ENCODE measurements at regions not wholly inside any gene's neighbourhood (a gene's known extent, or its start where the extent isn't known, plus 50 kb on each side); places are given as distances from the start of the nearest gene placed in this dataset.

DNA sequence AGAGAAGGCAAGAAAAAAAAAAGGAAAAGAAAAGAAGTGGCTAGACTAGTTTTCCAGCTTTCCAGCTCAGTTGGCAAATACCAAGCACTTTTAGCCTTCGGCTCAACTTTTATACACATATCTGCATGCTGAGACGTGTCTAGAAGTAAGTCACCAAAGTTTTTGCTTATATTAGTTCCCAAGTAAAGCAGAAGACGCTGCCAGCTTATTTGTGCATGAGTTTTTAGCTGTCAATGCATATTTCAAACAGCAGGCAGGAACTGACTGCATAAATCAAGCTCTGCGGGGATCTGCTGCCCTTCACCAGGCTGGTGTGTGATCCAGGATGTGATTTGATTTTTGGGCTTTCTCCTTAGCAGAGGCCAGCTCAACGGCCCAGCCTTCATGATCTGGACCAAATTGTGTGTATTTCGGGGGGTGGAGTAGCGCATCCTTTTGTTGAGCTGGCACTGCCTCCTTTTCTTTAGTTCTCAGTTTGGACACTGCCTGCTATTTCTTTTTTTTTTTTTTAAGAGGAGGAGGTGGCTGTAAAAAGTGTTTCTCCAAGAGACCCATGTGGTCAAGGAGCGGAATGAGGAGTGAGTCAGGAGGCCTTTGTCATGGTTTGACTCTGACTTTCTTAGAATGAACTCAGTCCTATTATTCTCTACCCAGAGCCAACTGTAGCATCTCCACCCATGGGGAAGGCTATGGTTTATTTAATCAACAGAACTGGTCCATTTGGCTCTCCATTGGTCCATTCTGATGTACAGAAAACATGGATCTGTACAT, 162.6 kb upstream of the XYLT1 start:
- POLR2A ChIA-PET (ENCODE audit: low non-redundant PET) = no interaction called here
- TF ChIP-seq, protein P1, sequence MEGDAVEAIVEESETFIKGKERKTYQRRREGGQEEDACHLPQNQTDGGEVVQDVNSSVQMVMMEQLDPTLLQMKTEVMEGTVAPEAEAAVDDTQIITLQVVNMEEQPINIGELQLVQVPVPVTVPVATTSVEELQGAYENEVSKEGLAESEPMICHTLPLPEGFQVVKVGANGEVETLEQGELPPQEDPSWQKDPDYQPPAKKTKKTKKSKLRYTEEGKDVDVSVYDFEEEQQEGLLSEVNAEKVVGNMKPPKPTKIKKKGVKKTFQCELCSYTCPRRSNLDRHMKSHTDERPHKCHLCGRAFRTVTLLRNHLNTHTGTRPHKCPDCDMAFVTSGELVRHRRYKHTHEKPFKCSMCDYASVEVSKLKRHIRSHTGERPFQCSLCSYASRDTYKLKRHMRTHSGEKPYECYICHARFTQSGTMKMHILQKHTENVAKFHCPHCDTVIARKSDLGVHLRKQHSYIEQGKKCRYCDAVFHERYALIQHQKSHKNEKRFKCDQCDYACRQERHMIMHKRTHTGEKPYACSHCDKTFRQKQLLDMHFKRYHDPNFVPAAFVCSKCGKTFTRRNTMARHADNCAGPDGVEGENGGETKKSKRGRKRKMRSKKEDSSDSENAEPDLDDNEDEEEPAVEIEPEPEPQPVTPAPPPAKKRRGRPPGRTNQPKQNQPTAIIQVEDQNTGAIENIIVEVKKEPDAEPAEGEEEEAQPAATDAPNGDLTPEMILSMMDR (conservative IDR thresholded peaks at IDR 0.05; ENCODE audit: low read depth) = no peak
- H3K27ac ChIP-seq = no peak overlapping the region
- peak; percentile 65 for DNase-seq (ENCODE audit: low spot score)
- CTCF ChIA-PET = interaction anchor here (0.7 to 0.9 kb wide), 2 partner anchors 98 to 156 kb away, joined by 3 to 4 read pairs; no protein-coding TSS in a partner anchor

- ChIA-PET POLR2A (ENCODE audit: low non-redundant PET) (no interaction called here), CTCF (interaction anchor here (0.7 to 1.0 kb wide), 3 partner anchors 76 to 156 kb away, joined by 3 to 5 read pairs (median 4); no protein-coding TSS in a partner anchor)
- no peak for DNase-seq (ENCODE audit: low spot score)
- TF ChIP-seq, protein P1 (conservative IDR thresholded peaks at IDR 0.05; ENCODE audit: low read depth) = no peak
- H3K27ac ChIP-seq = no peak overlapping the region
These were observed 161.9 kb upstream of the XYLT1 start for GRCh38 chr16:17632667-17633066.

DNA sequence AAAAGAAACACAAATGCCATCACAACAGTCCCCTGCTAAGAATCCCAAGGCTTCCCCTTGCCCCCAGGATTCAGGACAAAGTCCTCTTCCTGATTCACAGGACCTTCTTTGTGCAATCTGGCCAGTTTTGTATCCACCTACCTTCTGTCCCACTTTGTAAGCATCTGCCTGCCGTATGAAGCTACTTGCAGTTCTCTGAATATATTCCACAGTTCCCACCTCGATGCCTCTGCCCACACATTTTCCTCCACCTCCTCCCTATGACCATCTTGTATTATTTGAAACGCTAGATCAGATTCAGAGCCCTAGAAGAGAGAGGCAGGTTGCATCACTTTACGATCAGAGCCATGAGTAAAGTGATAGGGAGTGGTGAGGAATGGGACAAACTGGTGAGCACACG, 159.2 kb upstream of the XYLT1 start:
- DNase-seq (ENCODE audit: low spot score) = no peak
- ChIA-PET CTCF (no interaction called here), POLR2A (ENCODE audit: low non-redundant PET) (no interaction called here)
- TF ChIP-seq, protein P1 (conservative IDR thresholded peaks at IDR 0.05; ENCODE audit: low read depth) = no peak
- no peak overlapping the region for H3K27ac ChIP-seq

DNA sequence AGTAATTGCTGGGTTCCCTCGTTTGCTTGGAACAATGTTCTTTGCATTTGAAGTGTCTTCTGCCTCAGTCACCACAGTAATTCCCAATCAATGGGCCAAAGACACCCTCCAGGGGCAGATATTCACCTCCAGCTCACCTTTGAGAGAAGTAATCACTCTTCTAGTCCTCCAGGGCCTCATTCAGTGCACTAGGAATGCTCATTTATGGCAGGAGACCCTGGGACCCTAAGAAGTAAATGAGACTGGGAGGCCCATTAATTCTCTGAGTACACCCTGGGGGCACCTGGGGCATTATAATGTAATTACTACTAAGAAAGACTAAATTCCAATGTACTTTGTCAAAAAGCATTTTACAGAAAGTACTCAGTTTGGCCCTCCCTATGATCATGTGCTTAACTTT, 158.2 kb upstream of the XYLT1 start:
- TF ChIP-seq, protein P1 (conservative IDR thresholded peaks at IDR 0.05; ENCODE audit: low read depth) = no peak
- POLR2A ChIA-PET (ENCODE audit: low non-redundant PET) = no interaction called here
- CTCF ChIA-PET = no interaction called here
- DNase-seq (ENCODE audit: low spot score) = no peak
- H3K27ac ChIP-seq = no peak overlapping the region

DNA sequence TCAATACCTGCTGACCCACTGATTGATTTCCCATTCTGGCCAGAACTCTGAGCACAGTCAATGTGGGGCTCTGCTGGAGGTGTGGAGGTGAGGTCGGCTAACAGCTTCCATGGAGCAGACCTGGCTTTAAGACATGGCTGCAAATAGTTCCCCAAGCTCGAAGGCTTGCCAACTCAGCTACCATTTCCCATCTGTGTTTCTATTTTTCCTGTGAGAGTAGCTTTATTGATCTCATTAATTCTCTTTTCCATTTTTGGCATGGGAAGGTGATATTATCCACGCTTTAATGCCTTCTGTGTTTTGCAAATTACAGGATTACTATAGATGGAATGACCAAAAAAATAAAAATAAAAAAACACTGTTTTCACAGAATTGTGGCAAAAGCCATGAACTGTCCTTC, 151.6 kb upstream of the XYLT1 start:
- POLR2A ChIA-PET (ENCODE audit: low non-redundant PET) = no interaction called here
- DNase-seq (ENCODE audit: low spot score) = no peak
- CTCF ChIA-PET = no interaction called here
- H3K27ac ChIP-seq = no peak overlapping the region
- TF ChIP-seq, protein P1 (conservative IDR thresholded peaks at IDR 0.05; ENCODE audit: low read depth) = no peak

- POLR2A ChIA-PET (ENCODE audit: low non-redundant PET) = no interaction called here
- TF ChIP-seq, protein P1 (conservative IDR thresholded peaks at IDR 0.05; ENCODE audit: low read depth) = no peak
- CTCF ChIA-PET = no interaction called here
- no peak for DNase-seq (ENCODE audit: low spot score)
- no peak overlapping the region for H3K27ac ChIP-seq
These were observed 148.5 kb upstream of the XYLT1 start for GRCh38 chr16:17619261-17619660.

All from RWPE1 (cell line).